ENCODE measurements at regions not wholly inside any gene's neighbourhood (a gene's known extent, or its start where the extent isn't known, plus 50 kb on each side); places are given as distances from the start of the nearest gene placed in this dataset.

DNA sequence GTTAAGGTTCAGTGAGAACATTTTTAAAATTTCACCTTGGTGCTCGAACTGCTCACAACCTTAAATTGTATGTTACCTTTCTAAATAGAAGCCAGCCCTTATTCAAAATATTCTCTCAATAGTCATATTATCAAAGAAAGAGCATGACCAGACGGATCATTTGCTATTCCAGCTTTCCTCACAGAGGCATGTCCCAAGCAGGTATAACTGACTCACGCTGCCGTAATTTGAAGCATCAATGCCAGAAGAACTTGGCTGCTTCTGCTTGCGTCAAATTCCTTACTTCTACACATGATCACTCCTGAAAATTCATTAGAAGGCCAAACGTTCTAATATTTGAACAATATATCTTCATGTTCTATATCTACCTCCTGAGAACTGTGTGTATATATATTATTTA, 69.5 kb upstream of the VGLL4 start (continued):
- TF ChIP-seq, protein P1, sequence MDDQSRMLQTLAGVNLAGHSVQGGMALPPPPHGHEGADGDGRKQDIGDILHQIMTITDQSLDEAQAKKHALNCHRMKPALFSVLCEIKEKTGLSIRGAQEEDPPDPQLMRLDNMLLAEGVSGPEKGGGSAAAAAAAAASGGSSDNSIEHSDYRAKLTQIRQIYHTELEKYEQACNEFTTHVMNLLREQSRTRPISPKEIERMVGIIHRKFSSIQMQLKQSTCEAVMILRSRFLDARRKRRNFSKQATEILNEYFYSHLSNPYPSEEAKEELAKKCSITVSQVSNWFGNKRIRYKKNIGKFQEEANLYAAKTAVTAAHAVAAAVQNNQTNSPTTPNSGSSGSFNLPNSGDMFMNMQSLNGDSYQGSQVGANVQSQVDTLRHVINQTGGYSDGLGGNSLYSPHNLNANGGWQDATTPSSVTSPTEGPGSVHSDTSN (IDR thresholded peaks at IDR 0.05): no peak
- TF ChIP-seq GATA2 (CRISPR knock-in tag; IDR thresholded peaks at IDR 0.05): no peak

DNA sequence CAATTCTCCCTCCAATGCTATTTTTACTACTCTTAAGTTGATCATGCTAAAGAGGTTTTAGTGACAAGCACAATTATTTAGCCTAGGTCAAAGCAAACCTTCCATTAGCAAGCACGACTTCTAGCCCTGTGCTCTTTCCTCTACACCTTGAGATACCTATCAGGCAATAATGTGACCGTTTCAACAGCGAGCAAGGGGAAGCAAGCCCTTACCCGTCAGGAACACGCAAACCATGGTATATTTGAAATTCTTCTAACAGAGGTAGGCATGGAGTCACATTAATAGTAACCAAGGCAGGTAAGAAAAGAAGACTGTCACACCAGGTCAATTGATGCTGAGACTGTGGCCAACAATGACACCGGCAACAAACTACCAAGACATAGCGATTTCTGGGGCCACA, 68.9 kb upstream of the VGLL4 start:
- H3K36me3 ChIP-seq (replicated peaks in 1 of 2; ENCODE audit: control insufficient read depth in 1 of 2, insufficient read depth in 2 of 2, low read length in 1 of 2): no peaks in the 10 kb centered on the region
- H3K79me2 ChIP-seq (ENCODE audit: insufficient read depth): peaks cover 94% of the 10 kb centered on the region
- no peak for TF ChIP-seq NRF1 (IDR thresholded peaks at IDR 0.05; ENCODE audit: low read depth, low read length)
- TF ChIP-seq SMC3 (IDR thresholded peaks at IDR 0.05; ENCODE audit: low read depth, low read length): no peak
- no peak for TF ChIP-seq FOXJ3 (CRISPR knock-in tag; IDR thresholded peaks at IDR 0.05)
- TF ChIP-seq RCOR1 (IDR thresholded peaks at IDR 0.05; ENCODE audit: low read length): no peak
- TF ChIP-seq TEAD4 (IDR thresholded peaks at IDR 0.05; ENCODE audit: borderline replicate concordance, insufficient read depth): no peak
- TF ChIP-seq TAF1 (IDR thresholded peaks at IDR 0.05; ENCODE audit: borderline replicate concordance, low read depth, low read length): no peak
- TF ChIP-seq GABPA (IDR thresholded peaks at IDR 0.05; ENCODE audit: low read depth): no peak
- no peaks in the 10 kb centered on the region for H3K27me3 ChIP-seq (ENCODE audit: insufficient read depth)
- H3K27ac ChIP-seq (ENCODE audit: low read depth in 2 of 2, low read length in 1 of 2): no peak overlapping the region
- H2AFZ ChIP-seq (ENCODE audit: low read depth): no peak overlapping the region
- no peak overlapping the region for H3K9ac ChIP-seq
- H3K9me2 ChIP-seq: no peaks in the 10 kb centered on the region
- POLR2A ChIA-PET: no interaction called here
- no peak for DNase-seq
- no peak overlapping the region for H3K4me3 ChIP-seq (ENCODE audit: low read depth in 2 of 2, low read length in 1 of 2)
- H3K4me2 ChIP-seq: no peak overlapping the region
- CTCF ChIA-PET: interaction anchor here (1.1 kb wide), 1 partner anchor 10 kb away, joined by 3 read pairs; no protein-coding TSS in a partner anchor
- peaks cover 0 to 9% of the 10 kb centered on the region in 2 experiments; a peak in 2 of 4 replicates for H3K4me1 ChIP-seq (ENCODE audit: control insufficient read depth in 1 of 2, insufficient read depth in 2 of 2, low read depth in 1 of 2, low read length in 1 of 2)
- no peaks in the 10 kb centered on the region for H3K9me3 ChIP-seq
- H4K20me1 ChIP-seq (ENCODE audit: insufficient read depth): 0 out of 2 replicates have a peak, but pooled peaks cover 3% of the 10 kb centered on the region
- WGBS (ENCODE audit: low lambda C conversion rate): 94% methylated on average over 7 of the region's 7 CpGs
- peaks cover 9% of the 10 kb centered on the region for H3F3A ChIP-seq (replicated peaks; ENCODE audit: insufficient read depth)

DNA sequence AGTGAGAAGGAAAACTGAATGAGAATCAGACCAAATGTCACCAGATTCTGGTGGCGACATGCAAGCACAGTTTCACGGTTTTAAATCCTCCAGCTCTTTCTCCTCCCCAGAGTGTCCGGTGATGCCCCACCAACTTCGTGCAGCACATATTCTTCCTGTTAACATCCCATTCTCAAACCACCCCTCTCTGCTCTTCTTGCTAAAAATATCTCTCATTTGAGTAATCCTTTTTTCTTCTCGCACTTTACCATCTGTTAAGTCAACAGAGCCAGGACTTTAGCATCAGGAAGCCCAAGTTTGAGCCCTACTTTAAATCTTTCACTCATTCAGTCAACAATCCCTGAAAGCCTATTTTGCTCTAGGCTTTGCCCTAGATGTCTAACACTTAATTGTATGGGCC, 68.2 kb upstream of the VGLL4 start:
- H3K9me2 ChIP-seq: no peaks in the 10 kb centered on the region
- peaks cover 0 to 2% of the 10 kb centered on the region in 2 experiments; a peak in 2 of 4 replicates for H3K4me1 ChIP-seq (ENCODE audit: control insufficient read depth in 1 of 2, insufficient read depth in 2 of 2, low read depth in 1 of 2, low read length in 1 of 2)
- peaks cover 1% of the 10 kb centered on the region for H3F3A ChIP-seq (replicated peaks; ENCODE audit: insufficient read depth)
- no peaks in the 10 kb centered on the region for H3K9me3 ChIP-seq
- ChIA-PET POLR2A (no interaction called here), CTCF (no interaction called here)
- 98% methylated on average over 5 of the region's 5 CpGs for WGBS (ENCODE audit: low lambda C conversion rate)
- H3K9ac ChIP-seq: no peak overlapping the region
- no peak overlapping the region for H3K27ac ChIP-seq (ENCODE audit: low read depth in 2 of 2, low read length in 1 of 2)
- no peaks in the 10 kb centered on the region for H3K36me3 ChIP-seq (replicated peaks in 1 of 2; ENCODE audit: control insufficient read depth in 1 of 2, insufficient read depth in 2 of 2, low read length in 1 of 2)
- no peak overlapping the region for H2AFZ ChIP-seq (ENCODE audit: low read depth)
- no peak overlapping the region for H3K4me3 ChIP-seq (ENCODE audit: low read depth in 2 of 2, low read length in 1 of 2)
- 0 out of 2 replicates have a peak, but pooled peaks cover 3% of the 10 kb centered on the region for H4K20me1 ChIP-seq (ENCODE audit: insufficient read depth)
- H3K27me3 ChIP-seq (ENCODE audit: insufficient read depth): no peaks in the 10 kb centered on the region
- DNase-seq: no peak
- no peak overlapping the region for H3K4me2 ChIP-seq
- H3K79me2 ChIP-seq (ENCODE audit: insufficient read depth): peaks cover 88% of the 10 kb centered on the region
- no peak for TF ChIP-seq GATA2 (CRISPR knock-in tag; IDR thresholded peaks at IDR 0.05)
- no peak for TF ChIP-seq FOXJ3 (CRISPR knock-in tag; IDR thresholded peaks at IDR 0.05)
- no peak for TF ChIP-seq POLR2AphosphoS5 (IDR thresholded peaks at IDR 0.05; ENCODE audit: low read depth, low read length)
- TF ChIP-seq TEAD4 (IDR thresholded peaks at IDR 0.05; ENCODE audit: borderline replicate concordance, insufficient read depth): no peak
- TF ChIP-seq, protein P2, sequence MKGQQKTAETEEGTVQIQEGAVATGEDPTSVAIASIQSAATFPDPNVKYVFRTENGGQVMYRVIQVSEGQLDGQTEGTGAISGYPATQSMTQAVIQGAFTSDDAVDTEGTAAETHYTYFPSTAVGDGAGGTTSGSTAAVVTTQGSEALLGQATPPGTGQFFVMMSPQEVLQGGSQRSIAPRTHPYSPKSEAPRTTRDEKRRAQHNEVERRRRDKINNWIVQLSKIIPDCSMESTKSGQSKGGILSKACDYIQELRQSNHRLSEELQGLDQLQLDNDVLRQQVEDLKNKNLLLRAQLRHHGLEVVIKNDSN (IDR thresholded peaks at IDR 0.05; ENCODE audit: borderline replicate concordance, low read depth): no peak
- TF ChIP-seq EZH2phosphoT487 (IDR thresholded peaks at IDR 0.05; ENCODE audit: borderline replicate concordance, low read depth): no peak
- no peak for TF ChIP-seq RCOR1 (IDR thresholded peaks at IDR 0.05; ENCODE audit: low read length)
- TF ChIP-seq RXRA (IDR thresholded peaks at IDR 0.05; ENCODE audit: borderline replicate concordance, low read depth): no peak
- TF ChIP-seq, protein P3, sequence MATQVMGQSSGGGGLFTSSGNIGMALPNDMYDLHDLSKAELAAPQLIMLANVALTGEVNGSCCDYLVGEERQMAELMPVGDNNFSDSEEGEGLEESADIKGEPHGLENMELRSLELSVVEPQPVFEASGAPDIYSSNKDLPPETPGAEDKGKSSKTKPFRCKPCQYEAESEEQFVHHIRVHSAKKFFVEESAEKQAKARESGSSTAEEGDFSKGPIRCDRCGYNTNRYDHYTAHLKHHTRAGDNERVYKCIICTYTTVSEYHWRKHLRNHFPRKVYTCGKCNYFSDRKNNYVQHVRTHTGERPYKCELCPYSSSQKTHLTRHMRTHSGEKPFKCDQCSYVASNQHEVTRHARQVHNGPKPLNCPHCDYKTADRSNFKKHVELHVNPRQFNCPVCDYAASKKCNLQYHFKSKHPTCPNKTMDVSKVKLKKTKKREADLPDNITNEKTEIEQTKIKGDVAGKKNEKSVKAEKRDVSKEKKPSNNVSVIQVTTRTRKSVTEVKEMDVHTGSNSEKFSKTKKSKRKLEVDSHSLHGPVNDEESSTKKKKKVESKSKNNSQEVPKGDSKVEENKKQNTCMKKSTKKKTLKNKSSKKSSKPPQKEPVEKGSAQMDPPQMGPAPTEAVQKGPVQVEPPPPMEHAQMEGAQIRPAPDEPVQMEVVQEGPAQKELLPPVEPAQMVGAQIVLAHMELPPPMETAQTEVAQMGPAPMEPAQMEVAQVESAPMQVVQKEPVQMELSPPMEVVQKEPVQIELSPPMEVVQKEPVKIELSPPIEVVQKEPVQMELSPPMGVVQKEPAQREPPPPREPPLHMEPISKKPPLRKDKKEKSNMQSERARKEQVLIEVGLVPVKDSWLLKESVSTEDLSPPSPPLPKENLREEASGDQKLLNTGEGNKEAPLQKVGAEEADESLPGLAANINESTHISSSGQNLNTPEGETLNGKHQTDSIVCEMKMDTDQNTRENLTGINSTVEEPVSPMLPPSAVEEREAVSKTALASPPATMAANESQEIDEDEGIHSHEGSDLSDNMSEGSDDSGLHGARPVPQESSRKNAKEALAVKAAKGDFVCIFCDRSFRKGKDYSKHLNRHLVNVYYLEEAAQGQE (IDR thresholded peaks at IDR 0.05; ENCODE audit: low read depth, low read length): no peak
- TF ChIP-seq FOXM1 (IDR thresholded peaks at IDR 0.05; ENCODE audit: low read depth): no peak
- TF ChIP-seq TAF1 (IDR thresholded peaks at IDR 0.05; ENCODE audit: borderline replicate concordance, low read depth, low read length): no peak
- no peak for TF ChIP-seq JUND (IDR thresholded peaks at IDR 0.05)
- TF ChIP-seq MXI1 (IDR thresholded peaks at IDR 0.05; ENCODE audit: low read depth, low read length): no peak
- no peak for TF ChIP-seq RFX5 (IDR thresholded peaks at IDR 0.05; ENCODE audit: low read length)
- no peak for TF ChIP-seq SMC3 (IDR thresholded peaks at IDR 0.05; ENCODE audit: low read depth, low read length)
- TF ChIP-seq, protein P4, sequence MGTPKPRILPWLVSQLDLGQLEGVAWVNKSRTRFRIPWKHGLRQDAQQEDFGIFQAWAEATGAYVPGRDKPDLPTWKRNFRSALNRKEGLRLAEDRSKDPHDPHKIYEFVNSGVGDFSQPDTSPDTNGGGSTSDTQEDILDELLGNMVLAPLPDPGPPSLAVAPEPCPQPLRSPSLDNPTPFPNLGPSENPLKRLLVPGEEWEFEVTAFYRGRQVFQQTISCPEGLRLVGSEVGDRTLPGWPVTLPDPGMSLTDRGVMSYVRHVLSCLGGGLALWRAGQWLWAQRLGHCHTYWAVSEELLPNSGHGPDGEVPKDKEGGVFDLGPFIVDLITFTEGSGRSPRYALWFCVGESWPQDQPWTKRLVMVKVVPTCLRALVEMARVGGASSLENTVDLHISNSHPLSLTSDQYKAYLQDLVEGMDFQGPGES (IDR thresholded peaks at IDR 0.05; ENCODE audit: low read depth, low read length): no peak
- no peak for TF ChIP-seq YY1 (IDR thresholded peaks at IDR 0.05; ENCODE audit: low read depth)

All from SK-N-SH (cell line).